ENCODE measurements at regions not wholly inside any gene's neighbourhood (a gene's known extent, or its start where the extent isn't known, plus 50 kb on each side); places are given as distances from the start of the nearest gene placed in this dataset.

DNA sequence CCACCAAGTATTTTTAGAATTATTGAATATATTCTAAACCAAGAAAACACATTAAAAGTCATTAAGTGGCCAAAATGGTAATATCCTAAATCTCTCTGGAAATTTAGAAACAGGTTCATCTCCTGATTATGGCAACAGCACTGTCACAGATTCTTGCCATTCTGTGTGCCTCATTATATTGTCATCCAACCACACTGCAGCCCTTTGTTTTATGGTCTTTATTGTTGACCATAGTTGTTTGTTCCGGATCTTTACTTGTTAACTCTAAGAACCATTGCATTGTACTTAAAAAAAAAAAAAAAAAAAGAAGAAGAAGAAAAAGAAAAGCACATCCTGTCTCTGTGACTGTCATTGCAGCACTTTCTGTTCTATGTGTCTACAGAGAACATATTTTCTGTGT, 822.1 kb upstream of the ADGRL3 start:
- in situ Hi-C loops (cut with MboI): no loop called here
- no peak overlapping the region for H2AFZ ChIP-seq
- 23 to 25% methylated on average over 1 of the region's 1 CpG for WGBS, 2 experiments (ENCODE audit: low coverage in 1 of 2, low lambda C conversion rate in 2 of 2, missing lambda C conversion rate in 2 of 2)
- H3K4me2 ChIP-seq (ENCODE audit: unreplicated experiment): no peak overlapping the region
- no peaks in the 10 kb centered on the region for H3K36me3 ChIP-seq (ENCODE audit: low read depth)
- no peaks in the 10 kb centered on the region for H3F3A ChIP-seq (ENCODE audit: insufficient read depth)
- H3K27me3 ChIP-seq (replicated peaks; ENCODE audit: insufficient read depth): no peaks in the 10 kb centered on the region
- H3K4me3 ChIP-seq: no peak overlapping the region
- H4K20me1 ChIP-seq (ENCODE audit: insufficient read depth): no peaks in the 10 kb centered on the region; the same call in 1 of the 2 replicates
- TF ChIP-seq EZH2phosphoT487 (IDR thresholded peaks at IDR 0.05; ENCODE audit: insufficient read depth, low read depth): no peak
- no peak for TF ChIP-seq EZH2 (IDR thresholded peaks at IDR 0.05; ENCODE audit: insufficient read depth, poor library complexity, severe bottlenecking)
- no peaks in the 10 kb centered on the region for H3K79me2 ChIP-seq (ENCODE audit: insufficient read depth)
- H3K9me3 ChIP-seq (ENCODE audit: low read depth): no peaks in the 10 kb centered on the region
- H3K9ac ChIP-seq: no peak overlapping the region
- no peaks in the 10 kb centered on the region for H3K9me2 ChIP-seq (ENCODE audit: insufficient read depth)
- no peak for DNase-seq
- no peak overlapping the region for H3K27ac ChIP-seq
- H3K4me1 ChIP-seq (ENCODE audit: insufficient read depth): no peaks in the 10 kb centered on the region

- TF ChIP-seq EZH2 (IDR thresholded peaks at IDR 0.05; ENCODE audit: insufficient read depth, poor library complexity, severe bottlenecking): no peak
- no peak for TF ChIP-seq EZH2phosphoT487 (IDR thresholded peaks at IDR 0.05; ENCODE audit: insufficient read depth, low read depth)
- no peaks in the 10 kb centered on the region for H3K9me2 ChIP-seq (ENCODE audit: insufficient read depth)
- no peak overlapping the region for H3K27ac ChIP-seq
- H3F3A ChIP-seq (ENCODE audit: insufficient read depth): no peaks in the 10 kb centered on the region
- H3K9me3 ChIP-seq (ENCODE audit: low read depth): no peaks in the 10 kb centered on the region
- no peak overlapping the region for H2AFZ ChIP-seq
- in situ Hi-C loops (cut with MboI): no loop called here
- H3K36me3 ChIP-seq (ENCODE audit: low read depth): no peaks in the 10 kb centered on the region
- H3K4me3 ChIP-seq: no peak overlapping the region
- 5 to 6% methylated on average over 2 of the region's 2 CpGs for WGBS, 2 experiments (ENCODE audit: low coverage in 1 of 2, low lambda C conversion rate in 2 of 2, missing lambda C conversion rate in 2 of 2)
- no peaks in the 10 kb centered on the region for H3K4me1 ChIP-seq (ENCODE audit: insufficient read depth)
- no peaks in the 10 kb centered on the region for H3K27me3 ChIP-seq (replicated peaks; ENCODE audit: insufficient read depth)
- H4K20me1 ChIP-seq (ENCODE audit: insufficient read depth): no peaks in the 10 kb centered on the region
- H3K4me2 ChIP-seq (ENCODE audit: unreplicated experiment): no peak overlapping the region
- H3K9ac ChIP-seq: no peak overlapping the region
- no peak for DNase-seq
- no peaks in the 10 kb centered on the region for H3K79me2 ChIP-seq (ENCODE audit: insufficient read depth)
Observed at GRCh38 chr4:60384516-60384915, 815.6 kb upstream of the ADGRL3 start.

DNA sequence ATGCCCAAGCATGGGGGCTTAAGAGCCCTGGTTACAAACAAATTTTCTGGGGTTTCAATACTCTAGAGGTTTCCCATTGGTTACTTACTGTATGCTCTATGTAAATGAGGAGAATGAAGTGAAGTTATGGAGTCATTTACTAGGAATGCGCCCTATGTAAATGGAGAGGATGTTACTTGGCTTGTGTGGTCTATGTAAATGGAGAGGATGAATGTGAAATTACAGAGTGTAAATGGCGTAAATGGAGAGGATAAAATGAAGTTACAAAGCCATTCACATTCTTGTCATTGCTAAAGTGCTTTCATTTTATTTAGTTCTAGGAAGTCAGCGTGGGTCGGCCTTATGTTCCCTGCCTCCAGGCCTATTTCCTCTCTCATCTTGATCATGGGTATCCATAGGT, 810.5 kb upstream of the ADGRL3 start:
- Histone ChIP-seq H3F3A (ENCODE audit: insufficient read depth) (no peaks in the 10 kb centered on the region), H3K9ac (no peak overlapping the region), H4K20me1 (ENCODE audit: insufficient read depth) (no peaks in the 10 kb centered on the region), H3K36me3 (ENCODE audit: low read depth) (no peaks in the 10 kb centered on the region), H3K9me2 (ENCODE audit: insufficient read depth) (no peaks in the 10 kb centered on the region), H3K4me3 (no peak overlapping the region), H3K4me2 (ENCODE audit: unreplicated experiment) (no peak overlapping the region), H2AFZ (no peak overlapping the region), H3K79me2 (ENCODE audit: insufficient read depth) (no peaks in the 10 kb centered on the region), H3K9me3 (ENCODE audit: low read depth) (no peaks in the 10 kb centered on the region), H3K27me3 (replicated peaks; ENCODE audit: insufficient read depth) (no peaks in the 10 kb centered on the region), H3K27ac (no peak overlapping the region), H3K4me1 (ENCODE audit: insufficient read depth) (no peaks in the 10 kb centered on the region)
- DNase-seq: no peak
- in situ Hi-C loops (cut with MboI): no loop called here
- TF ChIP-seq EZH2 (IDR thresholded peaks at IDR 0.05; ENCODE audit: insufficient read depth, poor library complexity, severe bottlenecking): no peak
- WGBS, 2 experiments (ENCODE audit: low coverage in 1 of 2, low lambda C conversion rate in 2 of 2, missing lambda C conversion rate in 2 of 2): 46 to 48% methylated on average over 4 of the region's 4 CpGs

GRCh38 chr4:60396341-60397049, 803.6 kb upstream of the ADGRL3 start:
- Histone ChIP-seq H3K9me3 (ENCODE audit: low read depth) (no peaks in the 10 kb centered on the region), H3K9me2 (ENCODE audit: insufficient read depth) (no peaks in the 10 kb centered on the region), H3K79me2 (ENCODE audit: insufficient read depth) (no peaks in the 10 kb centered on the region), H3K36me3 (ENCODE audit: low read depth) (no peaks in the 10 kb centered on the region), H3K27ac (no peak overlapping the region), H3K4me3 (no peak overlapping the region), H3F3A (ENCODE audit: insufficient read depth) (no peaks in the 10 kb centered on the region), H3K9ac (no peak overlapping the region), H3K4me1 (ENCODE audit: insufficient read depth) (no peaks in the 10 kb centered on the region), H3K4me2 (ENCODE audit: unreplicated experiment) (no peak overlapping the region), H2AFZ (no peak overlapping the region), H4K20me1 (ENCODE audit: insufficient read depth) (no peaks in the 10 kb centered on the region), H3K27me3 (replicated peaks; ENCODE audit: insufficient read depth) (no peaks in the 10 kb centered on the region)
- in situ Hi-C loops (cut with MboI): no loop called here
- WGBS, 2 experiments (ENCODE audit: low coverage in 1 of 2, low lambda C conversion rate in 2 of 2, missing lambda C conversion rate in 2 of 2): 7 to 13% methylated on average over 5 of the region's 5 CpGs
- DNase-seq: no peak
- TF ChIP-seq EZH2phosphoT487 (IDR thresholded peaks at IDR 0.05; ENCODE audit: insufficient read depth, low read depth) (no peak), EZH2 (IDR thresholded peaks at IDR 0.05; ENCODE audit: insufficient read depth, poor library complexity, severe bottlenecking) (no peak)

- Histone ChIP-seq H3K4me2 (ENCODE audit: unreplicated experiment) (no peak overlapping the region), H3K79me2 (ENCODE audit: insufficient read depth) (no peaks in the 10 kb centered on the region), H3K9me2 (ENCODE audit: insufficient read depth) (no peaks in the 10 kb centered on the region), H3K9me3 (ENCODE audit: low read depth) (no peaks in the 10 kb centered on the region), H3K27ac (no peak overlapping the region), H3K4me1 (ENCODE audit: insufficient read depth) (no peaks in the 10 kb centered on the region), H3F3A (ENCODE audit: insufficient read depth) (no peaks in the 10 kb centered on the region), H3K27me3 (replicated peaks; ENCODE audit: insufficient read depth) (no peaks in the 10 kb centered on the region), H2AFZ (no peak overlapping the region), H3K36me3 (ENCODE audit: low read depth) (no peaks in the 10 kb centered on the region), H4K20me1 (ENCODE audit: insufficient read depth) (no peaks in the 10 kb centered on the region), H3K9ac (no peak overlapping the region), H3K4me3 (no peak overlapping the region)
- in situ Hi-C loops (cut with MboI): no loop called here
- no peak for DNase-seq
- TF ChIP-seq EZH2 (IDR thresholded peaks at IDR 0.05; ENCODE audit: insufficient read depth, poor library complexity, severe bottlenecking): no peak
- TF ChIP-seq EZH2phosphoT487 (IDR thresholded peaks at IDR 0.05; ENCODE audit: insufficient read depth, low read depth): no peak
- 3 to 11% methylated on average over 2 of the region's 2 CpGs for WGBS, 2 experiments (ENCODE audit: low coverage in 1 of 2, low lambda C conversion rate in 2 of 2, missing lambda C conversion rate in 2 of 2)
Observed at GRCh38 chr4:60400593-60400992, 799.5 kb upstream of the ADGRL3 start.

Data from GM23248 (cell line).